ENCODE measurements at regions not wholly inside any gene's neighbourhood (a gene's known extent, or its start where the extent isn't known, plus 50 kb on each side); places are given as distances from the start of the nearest gene placed in this dataset.

DNA sequence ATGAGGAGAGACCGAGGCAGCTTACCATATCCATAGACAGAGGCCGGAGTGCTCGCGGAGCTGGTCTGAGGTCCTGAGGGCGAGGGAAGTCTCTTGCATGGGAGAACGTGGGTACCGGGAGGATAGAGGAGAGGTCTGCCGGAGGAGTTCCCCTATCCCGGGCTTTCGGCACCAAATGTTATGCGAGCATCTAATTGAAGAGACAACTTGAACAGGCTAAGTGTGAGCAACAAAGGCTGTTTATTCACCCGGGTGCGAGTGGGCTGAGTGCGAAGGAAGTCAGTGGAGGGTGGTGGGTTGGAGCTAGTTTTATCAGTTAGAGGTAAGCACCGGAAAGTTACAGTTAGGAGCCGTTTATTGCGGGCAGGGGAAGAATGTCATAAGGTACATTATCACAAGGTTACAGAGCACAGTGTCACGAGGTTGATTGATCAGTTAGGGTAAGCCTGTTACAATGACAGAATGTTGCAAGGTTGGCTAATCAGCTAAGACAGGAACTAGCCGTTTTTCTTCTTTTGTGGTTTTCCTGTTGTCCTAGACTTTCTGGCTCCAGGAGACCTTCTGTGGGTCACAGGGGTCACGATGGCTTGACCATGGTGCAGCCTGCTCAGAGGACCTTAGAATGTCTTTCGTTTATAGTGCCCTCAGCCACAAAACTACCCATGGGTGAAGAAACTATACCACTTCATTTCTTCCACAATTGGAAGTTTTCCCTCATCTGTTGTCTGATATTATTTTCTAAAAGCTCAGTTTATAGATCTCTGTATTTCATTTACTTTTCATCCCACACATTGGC, 746.0 kb upstream of the ADGRB3 start (continued):
- TF ChIP-seq, protein P1, sequence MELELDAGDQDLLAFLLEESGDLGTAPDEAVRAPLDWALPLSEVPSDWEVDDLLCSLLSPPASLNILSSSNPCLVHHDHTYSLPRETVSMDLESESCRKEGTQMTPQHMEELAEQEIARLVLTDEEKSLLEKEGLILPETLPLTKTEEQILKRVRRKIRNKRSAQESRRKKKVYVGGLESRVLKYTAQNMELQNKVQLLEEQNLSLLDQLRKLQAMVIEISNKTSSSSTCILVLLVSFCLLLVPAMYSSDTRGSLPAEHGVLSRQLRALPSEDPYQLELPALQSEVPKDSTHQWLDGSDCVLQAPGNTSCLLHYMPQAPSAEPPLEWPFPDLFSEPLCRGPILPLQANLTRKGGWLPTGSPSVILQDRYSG (tag; conservative IDR thresholded peaks at IDR 0.05; ENCODE audit: low read depth) = peak; percentile 92
- TF ChIP-seq NFYB (IDR thresholded peaks at IDR 0.05; ENCODE audit: extremely low read depth, insufficient read length) = no peak
- TF ChIP-seq ZNF696 (CRISPR knock-in tag; conservative IDR thresholded peaks at IDR 0.05) = no peak
- TF ChIP-seq, protein P2, sequence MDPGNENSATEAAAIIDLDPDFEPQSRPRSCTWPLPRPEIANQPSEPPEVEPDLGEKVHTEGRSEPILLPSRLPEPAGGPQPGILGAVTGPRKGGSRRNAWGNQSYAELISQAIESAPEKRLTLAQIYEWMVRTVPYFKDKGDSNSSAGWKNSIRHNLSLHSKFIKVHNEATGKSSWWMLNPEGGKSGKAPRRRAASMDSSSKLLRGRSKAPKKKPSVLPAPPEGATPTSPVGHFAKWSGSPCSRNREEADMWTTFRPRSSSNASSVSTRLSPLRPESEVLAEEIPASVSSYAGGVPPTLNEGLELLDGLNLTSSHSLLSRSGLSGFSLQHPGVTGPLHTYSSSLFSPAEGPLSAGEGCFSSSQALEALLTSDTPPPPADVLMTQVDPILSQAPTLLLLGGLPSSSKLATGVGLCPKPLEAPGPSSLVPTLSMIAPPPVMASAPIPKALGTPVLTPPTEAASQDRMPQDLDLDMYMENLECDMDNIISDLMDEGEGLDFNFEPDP (CRISPR knock-in tag; IDR thresholded peaks at IDR 0.05) = no peak
- TF ChIP-seq PCBP2 (IDR thresholded peaks at IDR 0.05; ENCODE audit: low read depth, low read length, poor library complexity, severe bottlenecking) = no peak
- TF ChIP-seq, protein P3, sequence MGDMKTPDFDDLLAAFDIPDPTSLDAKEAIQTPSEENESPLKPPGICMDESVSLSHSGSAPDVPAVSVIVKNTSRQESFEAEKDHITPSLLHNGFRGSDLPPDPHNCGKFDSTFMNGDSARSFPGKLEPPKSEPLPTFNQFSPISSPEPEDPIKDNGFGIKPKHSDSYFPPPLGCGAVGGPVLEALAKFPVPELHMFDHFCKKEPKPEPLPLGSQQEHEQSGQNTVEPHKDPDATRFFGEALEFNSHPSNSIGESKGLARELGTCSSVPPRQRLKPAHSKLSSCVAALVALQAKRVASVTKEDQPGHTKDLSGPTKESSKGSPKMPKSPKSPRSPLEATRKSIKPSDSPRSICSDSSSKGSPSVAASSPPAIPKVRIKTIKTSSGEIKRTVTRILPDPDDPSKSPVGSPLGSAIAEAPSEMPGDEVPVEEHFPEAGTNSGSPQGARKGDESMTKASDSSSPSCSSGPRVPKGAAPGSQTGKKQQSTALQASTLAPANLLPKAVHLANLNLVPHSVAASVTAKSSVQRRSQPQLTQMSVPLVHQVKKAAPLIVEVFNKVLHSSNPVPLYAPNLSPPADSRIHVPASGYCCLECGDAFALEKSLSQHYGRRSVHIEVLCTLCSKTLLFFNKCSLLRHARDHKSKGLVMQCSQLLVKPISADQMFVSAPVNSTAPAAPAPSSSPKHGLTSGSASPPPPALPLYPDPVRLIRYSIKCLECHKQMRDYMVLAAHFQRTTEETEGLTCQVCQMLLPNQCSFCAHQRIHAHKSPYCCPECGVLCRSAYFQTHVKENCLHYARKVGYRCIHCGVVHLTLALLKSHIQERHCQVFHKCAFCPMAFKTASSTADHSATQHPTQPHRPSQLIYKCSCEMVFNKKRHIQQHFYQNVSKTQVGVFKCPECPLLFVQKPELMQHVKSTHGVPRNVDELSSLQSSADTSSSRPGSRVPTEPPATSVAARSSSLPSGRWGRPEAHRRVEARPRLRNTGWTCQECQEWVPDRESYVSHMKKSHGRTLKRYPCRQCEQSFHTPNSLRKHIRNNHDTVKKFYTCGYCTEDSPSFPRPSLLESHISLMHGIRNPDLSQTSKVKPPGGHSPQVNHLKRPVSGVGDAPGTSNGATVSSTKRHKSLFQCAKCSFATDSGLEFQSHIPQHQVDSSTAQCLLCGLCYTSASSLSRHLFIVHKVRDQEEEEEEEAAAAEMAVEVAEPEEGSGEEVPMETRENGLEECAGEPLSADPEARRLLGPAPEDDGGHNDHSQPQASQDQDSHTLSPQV (IDR thresholded peaks at IDR 0.05) = peak; percentile 95
- TF ChIP-seq IFI16 (CRISPR knock-in tag; IDR thresholded peaks at IDR 0.05) = no peak
- TF ChIP-seq, protein P4, sequence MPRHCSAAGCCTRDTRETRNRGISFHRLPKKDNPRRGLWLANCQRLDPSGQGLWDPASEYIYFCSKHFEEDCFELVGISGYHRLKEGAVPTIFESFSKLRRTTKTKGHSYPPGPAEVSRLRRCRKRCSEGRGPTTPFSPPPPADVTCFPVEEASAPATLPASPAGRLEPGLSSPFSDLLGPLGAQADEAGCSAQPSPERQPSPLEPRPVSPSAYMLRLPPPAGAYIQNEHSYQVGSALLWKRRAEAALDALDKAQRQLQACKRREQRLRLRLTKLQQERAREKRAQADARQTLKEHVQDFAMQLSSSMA (CRISPR knock-in tag; IDR thresholded peaks at IDR 0.05) = no peak
- 0 out of 2 replicates have a peak, but pooled peaks have one; percentile 29 for TF ChIP-seq SREBF2 (CRISPR knock-in tag; IDR thresholded peaks at IDR 0.05)
- no peak for TF ChIP-seq RFX7 (CRISPR knock-in tag; IDR thresholded peaks at IDR 0.05)
- TF ChIP-seq, protein P5, sequence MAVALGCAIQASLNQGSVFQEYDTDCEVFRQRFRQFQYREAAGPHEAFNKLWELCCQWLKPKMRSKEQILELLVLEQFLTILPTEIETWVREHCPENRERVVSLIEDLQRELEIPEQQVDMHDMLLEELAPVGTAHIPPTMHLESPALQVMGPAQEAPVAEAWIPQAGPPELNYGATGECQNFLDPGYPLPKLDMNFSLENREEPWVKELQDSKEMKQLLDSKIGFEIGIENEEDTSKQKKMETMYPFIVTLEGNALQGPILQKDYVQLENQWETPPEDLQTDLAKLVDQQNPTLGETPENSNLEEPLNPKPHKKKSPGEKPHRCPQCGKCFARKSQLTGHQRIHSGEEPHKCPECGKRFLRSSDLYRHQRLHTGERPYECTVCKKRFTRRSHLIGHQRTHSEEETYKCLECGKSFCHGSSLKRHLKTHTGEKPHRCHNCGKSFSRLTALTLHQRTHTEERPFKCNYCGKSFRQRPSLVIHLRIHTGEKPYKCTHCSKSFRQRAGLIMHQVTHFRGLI (CRISPR knock-in tag; IDR thresholded peaks at IDR 0.05) = peak; percentile 77
- TF ChIP-seq MTA1 (IDR thresholded peaks at IDR 0.05; ENCODE audit: borderline replicate concordance) = peak; percentile 76
- TF ChIP-seq, protein P6, sequence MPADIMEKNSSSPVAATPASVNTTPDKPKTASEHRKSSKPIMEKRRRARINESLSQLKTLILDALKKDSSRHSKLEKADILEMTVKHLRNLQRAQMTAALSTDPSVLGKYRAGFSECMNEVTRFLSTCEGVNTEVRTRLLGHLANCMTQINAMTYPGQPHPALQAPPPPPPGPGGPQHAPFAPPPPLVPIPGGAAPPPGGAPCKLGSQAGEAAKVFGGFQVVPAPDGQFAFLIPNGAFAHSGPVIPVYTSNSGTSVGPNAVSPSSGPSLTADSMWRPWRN (IDR thresholded peaks at IDR 0.05; ENCODE audit: low read depth) = peak; percentile 65
- peak; percentile 71 for TF ChIP-seq ZNF324 (CRISPR knock-in tag; IDR thresholded peaks at IDR 0.05)
- peak; percentile 88 for TF ChIP-seq MYBL2 (IDR thresholded peaks at IDR 0.05; ENCODE audit: low read depth)
- TF ChIP-seq MYBL2 (CRISPR knock-in tag; IDR thresholded peaks at IDR 0.05; ENCODE audit: borderline replicate concordance) = no peak

All from K562 (cell line).